ENCODE measurements at regions not wholly inside any gene's neighbourhood (a gene's known extent, or its start where the extent isn't known, plus 50 kb on each side); places are given as distances from the start of the nearest gene placed in this dataset.

GRCh38 chr13:44887515-44887914 is 101.8 kb downstream of the NUFIP1 start:
- Histone ChIP-seq H3K9me2 (ENCODE audit: insufficient read depth) (no peaks in the 10 kb centered on the region), H3K9me3 (ENCODE audit: control insufficient read depth in 1 of 2, insufficient read depth in 1 of 2, low read depth in 1 of 2, low read length in 2 of 2) (no peaks in the 10 kb centered on the region), H4K20me1 (ENCODE audit: insufficient read depth) (no peaks in the 10 kb centered on the region), H3K4me3 (replicated peaks in 1 of 2; ENCODE audit: low read depth in 1 of 2, low read length in 2 of 2) (no peak overlapping the region), H3K9ac (ENCODE audit: low read length) (no peak overlapping the region), H3K27ac (ENCODE audit: low read depth, low read length) (no peak overlapping the region), H3K36me3 (ENCODE audit: control insufficient read depth in 1 of 2, insufficient read depth in 2 of 2, low read length in 2 of 2) (no peaks in the 10 kb centered on the region), H3K4me2 (ENCODE audit: low read length) (no peak overlapping the region), H3K27me3 (ENCODE audit: insufficient read depth, low read length) (no peaks in the 10 kb centered on the region), H3K79me2 (ENCODE audit: insufficient read depth, low read length) (no peaks in the 10 kb centered on the region), H3K4me1 (ENCODE audit: control insufficient read depth in 1 of 2, insufficient read depth in 2 of 2, low read length in 2 of 2) (no peaks in the 10 kb centered on the region), H2AFZ (ENCODE audit: low read depth, low read length, poor library complexity, severe bottlenecking) (peak overlapping the region; percentile 54)
- DNase-seq (ENCODE audit: low read depth, low spot score) (no peak), ATAC-seq (no peak)
- TF ChIP-seq EZH2 (IDR thresholded peaks at IDR 0.05) (no peak), EGR1 (IDR thresholded peaks at IDR 0.05; ENCODE audit: low read depth) (no peak), CTCF (IDR thresholded peaks at IDR 0.05 in 2 of 3, conservative IDR thresholded peaks at IDR 0.05 in 1 of 3; ENCODE audit: borderline replicate concordance in 1 of 3, insufficient read depth in 1 of 3, low read depth in 2 of 3, low read length in 2 of 3) (no peak), ZNF274 (IDR thresholded peaks at IDR 0.05; ENCODE audit: low read depth, low read length) (no peak), CEBPB (IDR thresholded peaks at IDR 0.05; ENCODE audit: low read depth) (no peak), POLR2AphosphoS5 (IDR thresholded peaks at IDR 0.05; ENCODE audit: low read depth, low read length) (no peak), ATF3 (IDR thresholded peaks at IDR 0.05) (no peak), SP1 (IDR thresholded peaks at IDR 0.05; ENCODE audit: low read depth) (no peak), EZH2phosphoT487 (IDR thresholded peaks at IDR 0.05; ENCODE audit: borderline replicate concordance) (no peak), RAD21 (IDR thresholded peaks at IDR 0.05; ENCODE audit: low read depth) (no peak), TCF7L2 (IDR thresholded peaks at IDR 0.05; ENCODE audit: borderline replicate concordance, extremely low read depth, insufficient read depth, insufficient read length) (no peak)
- no TSS peak for BruUV-seq (replicated peaks)
- RAD21 ChIA-PET (ENCODE audit: low non-redundant PET in 1 of 2, low total read pairs in 2 of 2, uncharacterized antibody in 2 of 2, unreplicated experiment in 2 of 2) = no interaction called here
- POLR2A ChIA-PET = no interaction called here
- intact Hi-C loops (cut with micrococcal nuclease) = no loop called here
- CTCF ChIA-PET = no interaction called here

All from HCT116 (cell line).